HCT116 (cell line): ENCODE measurements at regions not wholly inside any gene's neighbourhood (a gene's known extent, or its start where the extent isn't known, plus 50 kb on each side); places are given as distances from the start of the nearest gene placed in this dataset.

Experiments
- ATAC-seq: fragments of 200-7000 bp; cut with Tn5 transposase; 2 replicates; pipeline ENCODE4 v1.9.1; 2020; ENCODE audit warnings: mild to moderate bottlenecking, moderate library complexity
- BruUV-seq: library from RNA; stranded (reverse); fragments of 400-500 nt; replicated peaks from 2 replicates; lab custom pipeline; 2021; lab: Mats Ljungman, UMichigan
- CTCF ChIA-PET: fragments of 300-600 bp; sonication (Branson Sonifier 250); formaldehyde crosslinking; loops from one replicate; lab custom pipeline; 2021; ENCODE audit warnings: antibody characterized with exemption; lab: Charles Lee
- POLR2A ChIA-PET: fragments of 300-600, 350-600 bp; sonication (Branson Sonifier 250); formaldehyde crosslinking; loops from one replicate; lab custom pipeline; 2021; ENCODE audit warnings: antibody characterized with exemption; lab: Charles Lee
- RAD21 ChIA-PET, 2 experiments: fragments of 300-600 bp; sonication (Branson Sonifier 250); formaldehyde crosslinking; loops; one replicate each; lab custom pipeline; 2023; ENCODE audit warnings: low total read pairs in 2 of 2; ENCODE audit not compliant: uncharacterized antibody in 2 of 2, unreplicated experiment in 2 of 2, low non-redundant PET in 1 of 2; lab: Charles Lee
- DNase-seq: peaks from one replicate; pipeline ENCODE4 v3.0.0-alpha.2; 2010; ENCODE audit warnings: low read depth, low spot score
- H2AFZ ChIP-seq: fragments of 200-600 bp; shearing (Covaris generic), sonication (generic); 2 replicates; pipeline ENCODE4 v1.6.1; 2017; ENCODE audit warnings: low read depth, mixed run types, mixed read lengths, antibody characterized with exemption, low read length; ENCODE audit not compliant: poor library complexity, severe bottlenecking
- H3K27ac ChIP-seq: 2 replicates; pipeline ENCODE4 v1.5.1; 2012; ENCODE audit warnings: low read depth, low read length
- H3K27me3 ChIP-seq: fragments of 200-600 bp; sonication (generic); 2 replicates; pipeline ENCODE4 v1.6.1; 2016; ENCODE audit warnings: mixed run types, low read length, mixed read lengths; ENCODE audit not compliant: insufficient read depth
- H3K36me3 ChIP-seq, 2 experiments: fragments of 200-500 bp in 1 of 2; fragments of 200-600 bp in 1 of 2; sonication (Bioruptor generic) in 1 of 2; sonication (generic) in 1 of 2; 2 replicates each; pipeline versions ENCODE4 v1.5.1 to v1.6.1; 2014 to 2016; ENCODE audit warnings: low read length in 2 of 2, inconsistent platforms in 1 of 2, mixed read lengths in 1 of 2, mixed run types in 1 of 2; ENCODE audit not compliant: insufficient read depth in 2 of 2, control insufficient read depth in 1 of 2
- H3K4me1 ChIP-seq, 2 experiments: fragments of 200-600 bp in 1 of 2; sonication (generic) in 1 of 2; 2 replicates each; pipeline versions ENCODE4 v1.5.1 to v1.6.1; 2012 to 2017; ENCODE audit warnings: low read length in 2 of 2, inconsistent platforms in 1 of 2, mild to moderate bottlenecking in 1 of 2, mixed read lengths in 1 of 2, mixed run types in 1 of 2, moderate library complexity in 1 of 2; ENCODE audit not compliant: insufficient read depth in 2 of 2, control insufficient read depth in 1 of 2
- H3K4me2 ChIP-seq: fragments of 200-600 bp; sonication (generic); 2 replicates; pipeline ENCODE4 v1.6.1; 2017; ENCODE audit warnings: mixed run types, low read length, mixed read lengths
- H3K4me3 ChIP-seq, 2 experiments: fragments of 200-600 bp in 1 of 2; sonication (generic) in 1 of 2; replicated peaks in 1 of 2; 2 replicates each; pipeline ENCODE4 v1.5.1; 2011 to 2016; ENCODE audit warnings: low read length in 2 of 2, control low read depth in 1 of 2, low read depth in 1 of 2, mild to moderate bottlenecking in 1 of 2, mixed read lengths in 1 of 2, mixed run types in 1 of 2
- H3K79me2 ChIP-seq: fragments of 200-600 bp; sonication (generic); 2 replicates; pipeline ENCODE4 v1.6.1; 2017; ENCODE audit warnings: mild to moderate bottlenecking, mixed run types, low read length, moderate library complexity, mixed read lengths; ENCODE audit not compliant: insufficient read depth
- H3K9ac ChIP-seq: fragments of 200-600 bp; sonication (generic); 2 replicates; pipeline ENCODE4 v1.6.1; 2016; ENCODE audit warnings: low read length, mixed read lengths
- H3K9me2 ChIP-seq: fragments of 200-600 bp; sonication (generic), shearing (Covaris generic); 2 replicates; pipeline ENCODE4 v1.6.1; 2017; ENCODE audit warnings: mixed run types, mild to moderate bottlenecking, moderate library complexity; ENCODE audit not compliant: insufficient read depth
- H3K9me3 ChIP-seq, 2 experiments: fragments of 200-500 bp in 1 of 2; fragments of 200-600 bp in 1 of 2; sonication (Bioruptor generic) in 1 of 2; sonication (generic) in 1 of 2; 2 replicates each; pipeline ENCODE4 v1.6.1; 2014 to 2017; ENCODE audit warnings: low read length in 2 of 2, mixed read lengths in 2 of 2, inconsistent platforms in 1 of 2, low read depth in 1 of 2, mild to moderate bottlenecking in 1 of 2, mixed run types in 1 of 2, moderate library complexity in 1 of 2; ENCODE audit not compliant: control insufficient read depth in 1 of 2, insufficient read depth in 1 of 2
- H4K20me1 ChIP-seq: fragments of 200-600 bp; sonication (generic), shearing (Covaris generic); 2 replicates; pipeline ENCODE4 v1.6.1; 2017; ENCODE audit warnings: mixed run types, mild to moderate bottlenecking, moderate library complexity; ENCODE audit not compliant: insufficient read depth
- ATF3 ChIP-seq: IDR thresholded peaks from 2 replicates; pipeline ENCODE4 v1.6.1; 2012
- CBX3 ChIP-seq: IDR thresholded peaks from 2 replicates; pipeline ENCODE4 v1.6.1; 2012; ENCODE audit warnings: low read depth
- CEBPB ChIP-seq: IDR thresholded peaks from 2 replicates; pipeline ENCODE4 v1.6.1; 2012; ENCODE audit warnings: low read depth
- ELF1 ChIP-seq: IDR thresholded peaks from 2 replicates; pipeline ENCODE4 v1.6.1; 2012; ENCODE audit warnings: low read depth, borderline replicate concordance
- EZH2phosphoT487 ChIP-seq: fragments of 200-600 bp; IDR thresholded peaks from 2 replicates; pipeline ENCODE4 v1.6.1; 2018; ENCODE audit warnings: antibody characterized with exemption, borderline replicate concordance
- FOSL1 ChIP-seq: IDR thresholded peaks from 2 replicates; pipeline ENCODE4 v1.6.1; 2012; ENCODE audit warnings: low read depth
- JUND ChIP-seq: IDR thresholded peaks from 2 replicates; pipeline ENCODE4 v1.6.1; 2012
- POLR2A ChIP-seq: IDR thresholded peaks from 2 replicates; pipeline ENCODE4 v1.7.0; 2011; ENCODE audit warnings: borderline replicate concordance; ENCODE audit not compliant: insufficient read depth, insufficient read length; ENCODE audit errors: extremely low read depth
- POLR2AphosphoS5 ChIP-seq: IDR thresholded peaks from 2 replicates; pipeline ENCODE4 v1.6.1; 2011; ENCODE audit warnings: mild to moderate bottlenecking, low read depth, low read length, moderate library complexity
- RAD21 ChIP-seq: IDR thresholded peaks from 2 replicates; pipeline ENCODE4 v1.6.1; 2012; ENCODE audit warnings: low read depth, mild to moderate bottlenecking
- SIN3A ChIP-seq: IDR thresholded peaks from 2 replicates; pipeline ENCODE4 v1.6.1; 2012; ENCODE audit warnings: low read depth
- SP1 ChIP-seq: IDR thresholded peaks from 2 replicates; pipeline ENCODE4 v1.6.1; 2012; ENCODE audit warnings: low read depth
- TCF7L2 ChIP-seq: IDR thresholded peaks from 2 replicates; pipeline ENCODE4 v1.7.0; 2011; ENCODE audit warnings: borderline replicate concordance, inconsistent platforms; ENCODE audit not compliant: insufficient read depth, insufficient read length; ENCODE audit errors: extremely low read depth
- YY1 ChIP-seq: IDR thresholded peaks from 2 replicates; pipeline ENCODE4 v1.6.1; 2011; ENCODE audit warnings: low read length, low read depth, moderate library complexity, mild to moderate bottlenecking; ENCODE audit not compliant: insufficient replicate concordance; ENCODE audit errors: extremely low read depth
- ZFX ChIP-seq: fragments of 450-650 bp; IDR thresholded peaks from 2 replicates; pipeline ENCODE4 v1.6.1; 2017
- ZNF274 ChIP-seq: fragments of 200-500 bp; sonication (Bioruptor generic); IDR thresholded peaks from 2 replicates; pipeline ENCODE4 v1.6.1; 2014; ENCODE audit warnings: mild to moderate bottlenecking, low read depth, low read length, inconsistent platforms
- intact Hi-C: fragments of 100-400 bp; cut with micrococcal nuclease; formaldehyde crosslinking; loops from 2 replicates; pipeline ENCODE4 v1.10.0; 2022
- TF ChIP-seq, protein P1 (sequence below): IDR thresholded peaks from 2 replicates; pipeline ENCODE4 v1.6.1; 2012
- TF ChIP-seq, protein P2 (sequence below): IDR thresholded peaks from 2 replicates; pipeline ENCODE4 v1.6.1; 2011; ENCODE audit warnings: mild to moderate bottlenecking, low read length, moderate library complexity; ENCODE audit not compliant: insufficient replicate concordance; ENCODE audit errors: extremely low read depth

GRCh38 chr2:126413079-126413478 lies 242.9 kb upstream of the GYPC start:
- ChIA-PET POLR2A (no interaction called here), RAD21 (no interaction called here), CTCF (no interaction called here)
- Histone ChIP-seq H3K4me1 (no peaks in the 10 kb centered on the region), H3K9ac (no peak overlapping the region), H3K27ac (no peak overlapping the region), H3K4me3 (no peak overlapping the region), H3K4me2 (no peak overlapping the region), H3K27me3 (no peaks in the 10 kb centered on the region), H3K36me3 (no peaks in the 10 kb centered on the region), H2AFZ (no peak overlapping the region), H3K9me3 (peaks cover 0 to 6% of the 10 kb centered on the region in 2 experiments; a peak in 1 of 4 replicates), H3K9me2 (no peaks in the 10 kb centered on the region), H4K20me1 (no peaks in the 10 kb centered on the region; the same call in 1 of the 2 replicates), H3K79me2 (no peaks in the 10 kb centered on the region)
- ATAC-seq (no peak), DNase-seq (no peak)
- no TSS peak for BruUV-seq
- TF ChIP-seq FOSL1 (no peak), POLR2AphosphoS5 (no peak), ATF3 (no peak), EZH2phosphoT487 (no peak), ZNF274 (no peak)
- intact Hi-C loops, result no loop called here

- H3K4me1 ChIP-seq, result no peaks in the 10 kb centered on the region; a peak in 1 of 4 replicates
- no peaks in the 10 kb centered on the region; the same call in 1 of the 2 replicates for H4K20me1 ChIP-seq
- H3K9ac ChIP-seq, result no peak overlapping the region
- intact Hi-C loops, result no loop called here
- CTCF ChIA-PET, result no interaction called here
- H2AFZ ChIP-seq, result no peak overlapping the region
- no peaks in the 10 kb centered on the region for H3K79me2 ChIP-seq
- peaks cover 0 to 3% of the 10 kb centered on the region in 2 experiments; a peak in 1 of 4 replicates for H3K9me3 ChIP-seq
- POLR2A ChIA-PET, result no interaction called here
- no peaks in the 10 kb centered on the region for H3K27me3 ChIP-seq
- no peak overlapping the region for H3K4me3 ChIP-seq
- no peak overlapping the region for H3K27ac ChIP-seq
- RAD21 ChIA-PET, result no interaction called here
- H3K4me2 ChIP-seq, result no peak overlapping the region
- BruUV-seq, result no TSS peak
- H3K36me3 ChIP-seq, result no peaks in the 10 kb centered on the region; a peak in 1 of 4 replicates
- H3K9me2 ChIP-seq, result no peaks in the 10 kb centered on the region
- ATAC-seq, result no peak
- no peak for DNase-seq
- TF ChIP-seq CEBPB (no peak), ZFX (no peak), CBX3 (no peak), POLR2A (no peak), TCF7L2 (no peak), RAD21 (no peak), ELF1 (no peak), ATF3 (no peak), SIN3A (no peak), POLR2AphosphoS5 (no peak), EZH2phosphoT487 (no peak), YY1 (no peak), SP1 (no peak), JUND (no peak)
- TF ChIP-seq, protein P1, sequence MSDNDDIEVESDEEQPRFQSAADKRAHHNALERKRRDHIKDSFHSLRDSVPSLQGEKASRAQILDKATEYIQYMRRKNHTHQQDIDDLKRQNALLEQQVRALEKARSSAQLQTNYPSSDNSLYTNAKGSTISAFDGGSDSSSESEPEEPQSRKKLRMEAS, result no peak
- TF ChIP-seq, protein P2, sequence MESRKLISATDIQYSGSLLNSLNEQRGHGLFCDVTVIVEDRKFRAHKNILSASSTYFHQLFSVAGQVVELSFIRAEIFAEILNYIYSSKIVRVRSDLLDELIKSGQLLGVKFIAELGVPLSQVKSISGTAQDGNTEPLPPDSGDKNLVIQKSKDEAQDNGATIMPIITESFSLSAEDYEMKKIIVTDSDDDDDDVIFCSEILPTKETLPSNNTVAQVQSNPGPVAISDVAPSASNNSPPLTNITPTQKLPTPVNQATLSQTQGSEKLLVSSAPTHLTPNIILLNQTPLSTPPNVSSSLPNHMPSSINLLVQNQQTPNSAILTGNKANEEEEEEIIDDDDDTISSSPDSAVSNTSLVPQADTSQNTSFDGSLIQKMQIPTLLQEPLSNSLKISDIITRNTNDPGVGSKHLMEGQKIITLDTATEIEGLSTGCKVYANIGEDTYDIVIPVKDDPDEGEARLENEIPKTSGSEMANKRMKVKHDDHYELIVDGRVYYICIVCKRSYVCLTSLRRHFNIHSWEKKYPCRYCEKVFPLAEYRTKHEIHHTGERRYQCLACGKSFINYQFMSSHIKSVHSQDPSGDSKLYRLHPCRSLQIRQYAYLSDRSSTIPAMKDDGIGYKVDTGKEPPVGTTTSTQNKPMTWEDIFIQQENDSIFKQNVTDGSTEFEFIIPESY, result no peak
Measured at GRCh38 chr2:126419403-126419802, 236.6 kb upstream of the GYPC start.
